ENCODE measurements at regions not wholly inside any gene's neighbourhood (a gene's known extent, or its start where the extent isn't known, plus 50 kb on each side); places are given as distances from the start of the nearest gene placed in this dataset.

DNA sequence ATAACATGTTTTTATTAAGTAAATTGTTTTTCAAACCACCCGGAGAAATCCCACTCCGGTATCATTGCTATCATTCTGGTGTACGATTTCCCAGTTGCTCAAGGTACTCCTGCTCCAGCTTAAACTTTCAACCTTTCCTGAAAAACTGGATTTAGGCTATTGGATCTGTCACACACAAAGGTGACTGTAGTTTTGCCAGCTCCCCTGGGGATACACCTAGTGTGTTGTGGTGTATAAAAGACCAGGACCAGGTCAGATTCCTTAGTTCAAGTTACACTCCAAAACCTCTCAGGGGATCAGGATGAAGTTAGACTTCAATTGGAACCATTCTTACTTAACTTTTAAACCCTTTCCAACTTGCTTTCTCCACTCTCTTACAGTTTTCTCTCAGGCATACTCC, 303.9 kb downstream of the NOVA1 start:
- no peak for DNase-seq

DNA sequence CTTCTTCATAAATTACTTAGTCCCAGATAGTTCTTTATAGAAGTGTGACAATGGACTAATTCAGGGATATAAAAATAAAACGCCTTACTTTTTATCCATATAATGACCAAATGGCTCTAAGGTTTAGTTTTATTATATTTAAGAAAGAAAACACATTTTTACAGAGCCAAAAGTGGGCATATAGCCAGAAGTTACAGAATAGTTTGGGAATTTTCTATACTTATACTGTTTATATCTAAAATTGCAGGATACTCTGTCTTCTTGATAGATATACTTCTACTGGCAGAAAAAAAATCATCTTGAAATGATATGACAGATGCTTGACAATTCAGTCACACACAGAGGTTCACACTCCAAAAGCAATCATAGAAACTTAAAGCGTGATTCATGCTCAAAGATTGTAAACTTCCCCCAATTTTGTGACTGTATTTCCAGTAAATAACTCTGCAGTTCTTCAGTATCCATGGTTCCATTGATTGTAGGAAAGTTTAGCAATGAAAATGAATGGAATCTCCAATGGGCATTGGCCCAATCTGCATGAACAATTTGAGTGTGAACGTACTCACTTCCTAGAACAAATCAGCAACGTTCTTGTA, 307.8 kb downstream of the NOVA1 start:
- DNase-seq, result no peak

DNA sequence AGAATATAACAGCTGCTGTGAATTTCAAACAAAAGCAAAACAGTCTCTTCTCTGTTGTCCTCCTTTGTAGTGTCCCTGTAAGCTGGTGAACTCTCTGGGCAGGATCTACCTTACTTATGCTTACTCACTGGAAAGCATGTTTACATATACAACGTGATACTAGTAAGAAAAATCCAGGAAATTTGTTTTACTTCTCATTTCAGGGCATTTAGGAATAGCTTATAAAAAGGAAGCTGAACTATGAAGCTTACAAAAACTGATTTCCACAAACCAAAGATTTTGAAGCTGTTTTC, 311.0 kb downstream of the NOVA1 start:
- peak; percentile 31 for DNase-seq

DNA sequence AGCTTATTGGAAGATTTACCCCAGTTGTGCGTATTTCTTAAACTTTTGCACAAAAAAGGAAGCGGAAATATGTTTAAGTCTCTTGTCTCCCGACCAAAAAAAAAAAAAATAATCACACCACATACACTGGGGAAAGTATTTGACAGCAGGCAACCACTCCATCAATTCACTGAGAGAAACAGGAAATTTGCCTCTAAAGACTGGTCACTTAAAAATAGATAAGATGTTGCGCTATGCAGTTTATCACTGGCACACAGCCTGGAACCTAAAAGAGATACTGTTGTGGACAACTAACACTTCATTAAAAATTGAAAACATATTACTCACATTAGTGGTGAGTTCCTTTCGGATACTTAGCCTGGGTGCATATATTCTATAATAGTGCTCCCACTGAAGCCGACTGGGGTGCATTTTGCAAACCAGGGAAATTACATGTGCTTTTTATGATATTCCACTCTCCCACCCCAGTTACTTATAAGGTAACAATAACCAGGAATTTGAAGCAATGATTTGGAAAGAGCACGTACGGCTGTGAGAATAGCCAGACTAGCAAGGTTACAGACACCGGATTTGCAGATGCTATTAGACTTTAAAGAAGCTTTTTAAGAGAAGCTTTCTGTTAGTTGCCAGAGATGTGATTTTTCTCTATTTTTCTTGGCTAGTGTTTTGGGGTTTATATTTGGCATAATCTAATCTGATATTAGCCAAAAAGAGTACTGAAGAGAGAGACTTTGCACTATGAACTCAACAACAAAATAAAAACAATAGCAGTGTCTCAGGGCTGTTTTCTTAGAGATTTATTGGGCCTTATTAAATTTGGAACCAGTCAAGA, 311.5 kb downstream of the NOVA1 start:
- DNase-seq, result no peak

DNA sequence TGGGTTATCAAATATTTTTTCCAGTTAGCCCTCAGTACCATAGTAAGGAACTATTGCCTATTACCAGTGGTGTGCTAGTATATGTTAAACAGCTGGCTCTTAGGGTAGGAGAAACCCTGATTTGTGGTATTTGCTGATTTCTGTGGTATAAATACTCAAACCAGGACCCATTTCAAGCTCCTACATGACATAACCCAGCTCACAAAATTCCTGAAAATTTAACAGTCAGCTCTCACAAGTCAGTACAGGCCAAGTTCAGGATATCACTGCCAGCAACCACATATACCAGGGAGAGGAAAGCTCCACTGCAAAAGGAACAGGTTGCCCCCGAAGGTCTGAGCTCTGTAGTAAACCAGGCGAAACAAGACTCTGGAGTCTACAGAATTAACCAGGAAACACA, 315.3 kb downstream of the NOVA1 start:
- DNase-seq, result no peak

DNA sequence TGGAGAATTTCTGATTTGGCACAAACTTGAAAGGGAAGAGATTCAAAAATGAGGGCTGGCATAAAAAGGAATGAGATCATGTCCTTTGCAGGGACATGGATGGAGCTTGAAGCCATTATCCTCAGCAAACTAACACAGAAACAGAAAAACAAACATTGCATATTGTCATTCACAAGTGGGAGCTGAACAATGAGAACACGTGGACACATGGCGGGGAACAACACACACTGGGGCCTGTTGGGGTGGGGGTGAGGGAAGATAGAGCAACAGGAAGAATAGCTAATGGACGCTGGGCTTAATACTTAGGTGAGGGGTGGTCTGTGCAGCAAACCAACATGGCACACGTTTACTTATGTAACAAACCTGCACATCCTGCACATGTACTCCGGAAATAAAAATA, 315.8 kb downstream of the NOVA1 start:
- DNase-seq, result peak; percentile 61

DNA sequence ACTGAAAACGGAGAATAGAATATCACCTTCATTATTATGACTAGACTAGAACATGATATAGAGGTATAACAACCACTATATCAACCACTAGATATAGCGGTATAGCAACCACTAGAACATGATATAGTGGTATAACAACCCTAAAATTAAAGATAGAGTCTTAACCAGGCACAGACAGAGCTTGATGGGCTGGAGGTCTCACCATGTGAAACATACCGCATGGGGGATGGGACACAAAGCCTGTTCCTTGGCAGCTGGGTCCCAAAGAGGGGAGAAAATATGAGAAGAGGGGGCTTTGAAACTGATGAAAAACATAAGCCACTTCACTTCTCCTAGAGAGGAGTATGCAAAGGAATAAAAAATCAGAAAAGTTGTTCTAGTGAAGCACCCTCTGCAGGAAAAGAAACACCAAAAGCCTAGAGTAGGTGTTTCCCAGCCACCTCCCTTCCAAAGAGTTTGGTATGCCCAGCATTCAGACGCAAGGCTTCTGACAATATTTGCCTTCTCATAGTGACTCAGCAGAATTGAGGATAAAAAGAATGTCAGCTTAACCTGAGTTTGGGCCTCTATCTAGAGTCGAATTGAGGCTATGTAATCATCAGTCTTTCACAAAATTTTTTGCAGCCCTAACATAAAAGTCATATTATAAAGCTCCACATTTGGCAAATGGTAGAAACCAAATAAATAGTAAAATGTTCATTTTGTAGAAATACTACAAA, 316.4 kb downstream of the NOVA1 start:
- peak; percentile 43 for DNase-seq

DNA sequence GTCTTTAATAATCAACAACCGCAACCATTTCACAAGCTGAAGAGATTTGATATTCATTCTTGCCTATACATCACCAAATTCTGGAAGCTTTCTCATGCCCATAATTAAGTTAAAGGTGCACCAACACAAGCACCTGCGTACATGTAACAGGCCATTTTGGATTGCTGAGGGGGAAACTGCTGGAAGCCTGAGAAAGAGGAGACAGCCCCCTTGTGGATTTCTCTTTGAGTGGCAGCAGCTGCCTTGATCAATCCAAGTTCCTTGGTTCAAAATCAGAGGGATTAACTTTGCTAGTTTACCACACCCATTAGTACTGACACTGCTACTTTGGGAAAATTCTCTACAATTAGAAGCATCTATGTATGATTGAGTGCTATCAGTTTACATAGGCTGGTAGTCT, 321.1 kb downstream of the NOVA1 start:
- no peak for DNase-seq

DNA sequence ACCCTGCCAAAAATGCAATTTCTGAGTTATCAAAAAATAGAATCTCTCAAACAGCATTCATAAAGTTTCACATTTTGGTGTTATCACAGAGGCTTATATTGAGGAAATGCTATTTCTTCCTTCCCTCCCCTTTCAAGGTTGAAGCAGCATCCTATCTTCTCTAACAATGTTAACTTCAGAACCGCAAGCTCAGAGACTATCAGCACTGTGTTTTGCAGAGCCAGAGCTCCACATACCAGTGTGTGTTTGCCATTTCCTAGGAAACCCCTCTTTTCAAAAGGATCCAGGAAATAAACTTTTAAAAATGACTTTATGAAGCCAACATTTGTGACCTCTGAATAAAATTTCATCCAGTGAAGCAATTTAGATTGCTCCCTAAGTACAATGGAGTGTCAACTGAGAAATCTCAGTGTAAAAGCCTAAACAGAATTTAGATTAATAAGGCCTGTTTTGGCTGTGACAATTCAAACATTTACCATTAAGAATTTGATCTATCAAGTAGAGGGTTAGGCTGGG, 332.6 kb downstream of the NOVA1 start:
- no peak for DNase-seq

DNA sequence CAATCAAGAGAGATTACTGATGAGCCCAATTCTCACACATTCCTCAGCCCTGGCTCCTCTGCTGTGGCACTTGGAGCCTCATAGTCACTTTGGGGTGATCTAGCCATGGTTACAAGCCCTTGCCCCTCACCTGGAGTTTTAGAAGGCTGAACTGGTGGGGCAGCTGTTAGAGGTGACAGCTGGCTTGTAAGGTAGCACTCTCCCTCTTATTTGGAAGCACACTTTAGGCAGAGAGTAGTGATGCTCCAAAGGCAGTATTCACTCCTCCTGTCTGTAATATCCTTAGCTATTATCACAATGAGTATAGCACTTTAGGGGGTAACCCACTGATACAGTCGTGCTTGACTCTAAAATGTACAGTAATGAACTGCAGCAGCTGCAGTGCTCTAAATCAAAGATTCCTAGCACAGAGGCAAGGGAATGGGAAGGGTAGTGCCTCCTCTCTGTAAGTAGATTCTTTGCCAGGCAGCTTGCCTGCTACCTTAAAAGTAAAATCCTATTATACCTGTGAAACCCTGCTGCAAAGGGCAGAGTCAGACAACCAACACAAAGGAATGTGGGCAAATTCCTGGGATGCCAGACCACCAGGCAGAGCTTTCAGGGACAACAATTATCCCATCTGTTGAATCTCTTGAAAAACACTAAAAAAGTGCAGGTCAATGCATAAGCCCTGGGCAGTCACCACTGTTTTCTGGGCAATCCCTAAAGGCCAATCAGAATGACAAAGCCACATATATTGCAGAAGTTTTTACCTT, 336.3 kb downstream of the NOVA1 start:
- no peak for DNase-seq

DNA sequence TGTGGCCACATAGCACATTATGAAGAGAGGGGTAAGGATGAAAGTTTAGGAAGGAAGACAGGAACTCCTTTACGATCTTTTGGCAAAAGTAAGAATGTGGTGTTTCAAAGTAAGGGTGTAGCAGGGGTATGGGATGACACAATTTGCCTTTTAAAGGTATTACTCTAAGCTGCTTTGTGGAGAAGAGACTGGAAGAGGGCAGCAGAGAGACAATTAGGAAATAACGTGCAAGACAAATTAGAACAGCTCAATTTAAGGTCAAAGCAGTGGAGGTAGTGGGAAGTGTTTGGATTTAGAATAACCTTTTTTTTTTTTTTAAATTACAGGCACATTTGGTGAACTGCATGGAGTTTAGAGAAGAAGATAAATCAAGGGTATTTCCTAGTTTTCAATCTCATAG, 342.6 kb downstream of the NOVA1 start:
- no peak for DNase-seq

DNA sequence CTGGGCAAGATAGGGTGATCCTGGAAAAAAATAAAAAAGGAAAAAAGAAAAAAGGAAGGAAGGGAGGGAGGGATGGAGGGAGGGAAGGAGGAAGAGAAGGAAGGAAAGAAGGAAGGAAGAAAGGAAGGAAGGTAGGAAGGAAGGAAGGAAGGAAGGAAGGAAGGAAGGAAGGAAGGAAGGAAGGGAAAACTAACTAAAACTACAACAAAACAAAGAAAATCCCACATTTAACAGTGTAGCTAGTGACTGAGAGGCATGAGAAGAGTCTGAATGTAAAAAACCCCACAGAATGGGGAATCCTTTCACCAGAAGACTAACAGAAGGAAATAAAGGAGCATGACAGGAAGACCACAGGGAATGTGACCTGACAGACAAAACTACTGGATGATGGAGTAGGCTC, 345.7 kb downstream of the NOVA1 start:
- no peak for DNase-seq

DNA sequence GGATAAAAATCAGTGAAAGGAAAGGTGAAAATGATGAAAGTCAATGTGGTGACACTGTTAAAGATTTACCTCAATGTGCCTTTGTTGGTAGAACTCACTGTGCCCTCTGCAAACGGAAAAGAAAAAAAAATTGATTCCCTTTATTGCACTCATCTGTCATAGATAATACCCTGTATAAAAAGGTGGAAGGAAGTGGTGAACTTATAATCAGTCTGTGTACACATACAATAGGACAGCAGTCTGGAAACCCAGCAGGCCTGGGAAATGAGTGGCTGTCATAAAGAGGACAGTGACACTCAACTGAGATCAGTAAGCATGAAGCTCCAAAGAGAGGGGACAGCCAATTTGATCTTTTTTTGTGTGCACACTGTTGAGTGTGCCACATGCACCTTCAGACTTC, 364.7 kb downstream of the NOVA1 start:
- DNase-seq, result peak; percentile 1

DNA sequence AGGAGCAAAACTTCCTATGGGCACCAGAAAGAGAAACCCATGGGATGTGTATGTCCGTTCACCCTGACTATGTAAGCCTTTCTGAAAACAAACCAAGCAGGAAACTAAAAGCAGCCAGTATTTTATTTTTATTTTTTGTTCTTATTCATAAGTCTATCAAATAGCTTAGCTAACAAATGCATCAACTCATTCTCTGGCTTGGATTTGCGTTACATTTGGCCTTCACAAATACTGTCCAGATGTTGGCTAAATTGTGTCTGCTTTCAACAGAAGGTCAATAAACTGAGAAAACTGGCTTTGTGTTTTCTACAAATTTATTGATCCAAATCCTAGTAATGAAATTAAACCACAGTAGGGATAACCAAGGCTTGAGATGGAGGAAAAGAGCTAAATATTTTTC, 379.0 kb downstream of the NOVA1 start:
- no peak for DNase-seq

DNA sequence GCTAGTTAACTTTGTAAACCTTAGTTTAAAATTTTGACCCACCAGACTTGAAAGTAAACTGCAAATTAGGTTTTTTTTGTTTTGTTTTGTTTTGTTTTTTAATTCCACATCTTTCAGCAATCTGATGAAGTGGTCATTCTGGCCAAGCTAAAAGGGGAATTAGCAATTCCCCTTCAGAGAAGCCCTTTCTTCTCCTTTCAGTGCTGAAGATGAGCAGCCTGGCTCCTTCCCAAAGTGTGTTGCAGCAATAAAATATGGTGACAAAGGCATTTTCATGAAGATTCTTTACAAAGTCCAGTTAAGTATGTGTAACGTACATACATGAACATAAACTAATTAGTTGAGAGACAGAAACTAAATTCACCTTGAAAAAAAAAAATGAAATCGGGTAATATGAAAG, 380.1 kb downstream of the NOVA1 start:
- no peak for DNase-seq

DNA sequence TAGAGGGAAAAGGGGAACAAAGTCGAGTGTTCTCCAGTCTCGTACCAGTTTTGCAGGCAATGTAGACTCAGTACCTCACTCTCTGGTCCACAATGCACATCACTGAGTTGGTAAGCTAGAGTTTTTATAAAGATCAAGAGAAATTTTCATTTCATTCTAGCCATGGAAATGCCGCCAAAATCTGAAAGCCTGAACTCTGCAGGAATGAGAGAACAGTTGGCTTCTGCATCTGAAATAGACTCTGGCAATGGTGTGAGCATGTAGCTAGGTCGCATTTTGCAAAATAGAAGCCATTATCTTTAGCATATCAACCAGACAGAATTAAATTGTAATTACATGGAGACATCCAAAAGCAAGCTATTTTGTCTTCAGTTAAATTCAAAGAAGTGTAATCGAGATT, 381.0 kb downstream of the NOVA1 start:
- DNase-seq, result no peak

DNA sequence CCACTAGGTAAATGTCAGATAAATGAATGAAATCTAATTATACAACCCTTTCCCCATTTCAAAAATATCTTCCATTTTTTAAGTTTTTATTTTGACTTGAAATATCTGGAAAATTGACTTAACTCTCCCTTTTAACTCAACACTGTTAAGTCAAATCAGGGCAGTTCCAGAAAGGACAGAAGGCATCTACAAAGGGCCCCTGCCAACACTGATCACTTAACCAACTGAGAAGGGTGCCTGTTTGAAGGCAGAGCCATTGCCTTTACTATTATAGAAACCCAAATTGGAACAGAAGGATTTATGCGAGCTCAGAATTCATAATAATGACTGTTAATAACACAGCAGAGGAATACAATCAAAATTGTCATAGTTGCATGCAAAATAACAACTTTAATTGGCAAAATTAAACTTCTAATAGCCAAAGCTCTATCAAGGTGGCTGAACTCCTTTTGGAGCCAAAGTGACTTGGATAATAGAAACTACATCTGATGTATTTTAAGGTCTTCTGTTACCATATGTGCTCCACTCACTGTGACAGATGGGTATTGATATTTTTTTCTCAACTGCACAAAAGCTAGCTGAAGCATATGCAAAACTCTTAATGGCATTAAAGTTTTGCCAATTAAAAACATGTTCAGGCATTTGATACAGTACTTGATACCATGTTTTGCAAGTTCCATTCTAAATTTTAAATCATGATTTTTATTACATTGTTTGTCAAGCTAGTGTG, 383.8 kb downstream of the NOVA1 start:
- no peak for DNase-seq

DNA sequence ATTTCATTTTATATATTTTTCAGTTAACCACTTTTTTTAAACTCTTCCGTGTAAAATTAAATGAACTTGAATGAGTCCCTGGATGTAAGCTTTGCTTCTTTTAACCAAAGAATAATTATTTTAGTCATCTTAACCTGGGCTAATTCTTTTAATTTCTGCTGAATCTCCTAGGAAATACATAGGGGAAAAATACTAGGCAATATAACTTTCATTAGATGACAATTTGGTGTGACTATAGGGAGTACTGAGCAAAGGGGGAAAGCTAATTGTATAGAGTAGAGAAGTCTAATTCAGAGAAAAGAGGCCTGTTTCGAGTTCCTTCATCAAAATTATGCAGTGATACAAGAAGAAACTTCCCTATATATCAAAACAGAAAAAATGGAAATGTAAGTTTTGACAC, 388.1 kb downstream of the NOVA1 start:
- DNase-seq, result no peak

DNA sequence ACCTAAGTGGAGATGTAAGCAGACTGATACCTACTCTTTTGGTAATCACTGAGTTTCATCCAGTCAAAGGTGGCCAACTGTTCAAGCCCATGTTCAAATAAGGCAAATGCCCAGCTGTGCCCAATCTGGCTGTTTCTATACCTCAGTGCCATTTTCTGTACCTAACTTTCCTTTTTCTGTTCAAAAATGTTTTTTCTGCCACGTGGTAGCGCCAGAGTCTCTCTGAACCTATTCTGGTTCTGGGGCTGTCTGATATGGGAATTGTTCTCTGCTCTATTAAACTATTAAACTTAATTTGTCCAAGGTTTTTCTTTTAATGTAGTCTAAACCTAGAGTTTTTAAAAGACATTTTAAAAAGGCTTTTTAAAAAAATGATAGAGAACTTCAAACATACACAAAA, 391.2 kb downstream of the NOVA1 start:
- DNase-seq, result no peak

DNA sequence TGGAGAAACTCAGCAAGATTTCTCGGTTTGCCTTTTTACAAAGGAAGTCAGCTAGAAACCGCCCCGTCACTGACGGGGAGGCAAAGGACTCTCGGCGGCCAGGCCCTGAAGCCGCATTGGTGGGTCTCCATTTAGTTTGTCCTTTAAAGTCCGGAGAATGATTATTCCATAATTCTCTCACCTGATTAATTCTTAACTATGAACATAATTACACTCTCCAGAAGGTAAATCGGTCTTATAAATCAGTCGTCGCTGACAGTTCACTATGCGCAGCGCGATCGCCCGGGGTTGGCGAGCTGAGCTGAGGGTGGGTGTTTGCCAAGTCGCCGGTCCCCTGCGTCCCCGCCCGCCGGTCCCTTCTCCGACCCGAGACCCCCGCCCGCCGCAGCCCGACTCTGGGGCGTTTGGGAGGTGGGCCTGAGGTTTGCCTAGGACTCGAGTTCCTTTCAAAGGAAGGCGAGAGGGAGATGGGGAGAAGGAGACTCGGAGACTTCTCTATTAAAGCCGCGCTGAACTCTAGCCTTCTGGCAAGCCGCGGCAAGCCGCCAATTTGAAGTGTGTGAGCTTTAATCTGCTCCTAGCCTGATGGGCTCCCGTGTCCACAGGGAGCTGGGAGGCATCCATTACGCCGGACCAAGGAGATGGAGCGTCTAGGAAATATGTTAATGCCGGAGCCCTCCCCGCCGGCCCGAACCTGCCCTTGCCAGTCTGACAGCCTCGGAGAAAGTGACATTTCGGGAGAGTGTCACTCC, 392.9 kb downstream of the NOVA1 start:
- DNase-seq, result peak; percentile 75

DNA sequence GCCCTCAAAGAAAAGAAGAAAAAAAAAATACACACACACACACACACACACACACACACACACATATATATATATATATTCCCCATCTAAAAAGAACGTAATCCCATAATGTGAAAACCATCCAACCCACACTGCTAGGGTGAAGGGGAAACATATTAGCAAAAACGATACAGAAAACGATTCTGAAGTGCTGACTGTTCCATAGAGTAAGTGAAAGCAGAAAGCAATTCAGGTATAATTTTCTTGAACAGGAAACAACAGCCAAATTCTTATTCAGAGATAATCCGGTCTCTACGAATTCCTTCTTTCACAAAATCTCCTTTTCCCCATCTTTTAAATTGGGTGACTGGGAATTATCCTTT, 393.5 kb downstream of the NOVA1 start:
- DNase-seq, result peak; percentile 75

DNA sequence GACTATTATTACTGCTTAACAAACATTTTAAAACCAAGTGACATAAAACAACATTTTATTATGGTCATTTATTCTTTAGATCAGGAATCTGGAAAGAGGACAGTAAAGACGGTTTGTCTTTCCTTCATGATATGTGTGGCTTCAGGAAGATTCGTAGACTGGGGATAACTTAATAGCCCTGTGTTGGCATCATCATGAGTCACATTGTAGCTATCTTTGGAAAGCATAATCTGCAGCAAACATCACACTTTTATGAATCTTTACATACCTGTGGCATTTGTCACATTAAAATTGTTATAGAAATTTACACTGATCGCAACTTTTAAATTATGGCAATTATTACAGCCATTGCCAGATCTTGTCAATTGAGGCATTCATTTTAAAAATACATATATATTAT, 397.1 kb downstream of the NOVA1 start:
- no peak for DNase-seq

Data from NCI-H510A treated with DMSO at 0.1 percent for 48 hours (cell line).